GM18505 (cell line): ENCODE measurements at regions not wholly inside any gene's neighbourhood (a gene's known extent, or its start where the extent isn't known, plus 50 kb on each side); places are given as distances from the start of the nearest gene placed in this dataset.
"Not testable (repeated sequence)": the region's sequence is repeated elsewhere in the genome, so short reads cannot be mapped to it uniquely, and the experiment has no call there.

Source experiments
- ATAC-seq: cut with Tn5 transposase; IDR thresholded peaks from one replicate; pipeline ENCODE4 v1.9.1; 2021; ENCODE audit not compliant: unreplicated experiment
- POLR2A ChIP-seq: IDR thresholded peaks from 4 replicates; pipeline ENCODE4 v1.6.1; 2011; ENCODE audit warnings: borderline replicate concordance; ENCODE audit not compliant: insufficient read depth, insufficient read length; ENCODE audit errors: extremely low read depth

GRCh38 chr13:83452292-83452950, 429.9 kb downstream of the SLITRK1 start:
- ATAC-seq: no peak
- TF ChIP-seq POLR2A: no peak

GRCh38 chr13:83450591-83450990, 431.7 kb downstream of the SLITRK1 start:
- ATAC-seq: no peak
- TF ChIP-seq POLR2A: no peak

GRCh38 chr13:83449668-83450395, 432.4 kb downstream of the SLITRK1 start:
- ATAC-seq: no peak

GRCh38 chr13:83440465-83440864, 441.8 kb downstream of the SLITRK1 start:
- no peak for TF ChIP-seq POLR2A
- no peak for ATAC-seq

More at GRCh38 chr13:83449668-83450395, 432.4 kb downstream of the SLITRK1 start:
- no peak for TF ChIP-seq POLR2A

GRCh38 chr13:83439464-83439863, 442.8 kb downstream of the SLITRK1 start:
- ATAC-seq: not testable (repeated sequence)

- no peak for TF ChIP-seq POLR2A
- no peak for ATAC-seq
These were observed 458.4 kb downstream of the SLITRK1 start for GRCh38 chr13:83423861-83424260.

- no peak for ATAC-seq
- no peak for TF ChIP-seq POLR2A
These were observed 458.9 kb downstream of the SLITRK1 start for GRCh38 chr13:83423381-83423780.

GRCh38 chr13:83414393-83414792, 467.9 kb downstream of the SLITRK1 start:
- no peak for TF ChIP-seq POLR2A
- ATAC-seq: no peak

GRCh38 chr13:83386609-83387008, 495.7 kb downstream of the SLITRK1 start:
- TF ChIP-seq POLR2A: no peak
- ATAC-seq: no peak

GRCh38 chr13:83378908-83379307, 503.4 kb downstream of the SLITRK1 start:
- TF ChIP-seq POLR2A: no peak
- ATAC-seq: no peak

GRCh38 chr13:83377491-83377890, 504.8 kb downstream of the SLITRK1 start:
- no peak for TF ChIP-seq POLR2A
- no peak for ATAC-seq

GRCh38 chr13:83372786-83373185, 509.5 kb downstream of the SLITRK1 start:
- TF ChIP-seq POLR2A: no peak
- no peak for ATAC-seq

GRCh38 chr13:83365723-83366122, 516.6 kb downstream of the SLITRK1 start:
- ATAC-seq: no peak
- TF ChIP-seq POLR2A: no peak

- ATAC-seq: no peak
- TF ChIP-seq POLR2A: no peak
These were observed 527.2 kb downstream of the SLITRK1 start for GRCh38 chr13:83355041-83355440.
